HG03025 (cell line): ENCODE measurements at regions not wholly inside any gene's neighbourhood (a gene's known extent, or its start where the extent isn't known, plus 50 kb on each side); places are given as distances from the start of the nearest gene placed in this dataset.
"Not testable (repeated sequence)": the region's sequence is repeated elsewhere in the genome, so short reads cannot be mapped to it uniquely, and the experiment has no call there.

Experiments
- ATAC-seq: cut with Tn5 transposase; IDR thresholded peaks from one replicate; pipeline ENCODE4 v1.9.1; 2021; ENCODE audit warnings: mild to moderate bottlenecking, moderate library complexity; ENCODE audit not compliant: unreplicated experiment, low FRiP score

DNA sequence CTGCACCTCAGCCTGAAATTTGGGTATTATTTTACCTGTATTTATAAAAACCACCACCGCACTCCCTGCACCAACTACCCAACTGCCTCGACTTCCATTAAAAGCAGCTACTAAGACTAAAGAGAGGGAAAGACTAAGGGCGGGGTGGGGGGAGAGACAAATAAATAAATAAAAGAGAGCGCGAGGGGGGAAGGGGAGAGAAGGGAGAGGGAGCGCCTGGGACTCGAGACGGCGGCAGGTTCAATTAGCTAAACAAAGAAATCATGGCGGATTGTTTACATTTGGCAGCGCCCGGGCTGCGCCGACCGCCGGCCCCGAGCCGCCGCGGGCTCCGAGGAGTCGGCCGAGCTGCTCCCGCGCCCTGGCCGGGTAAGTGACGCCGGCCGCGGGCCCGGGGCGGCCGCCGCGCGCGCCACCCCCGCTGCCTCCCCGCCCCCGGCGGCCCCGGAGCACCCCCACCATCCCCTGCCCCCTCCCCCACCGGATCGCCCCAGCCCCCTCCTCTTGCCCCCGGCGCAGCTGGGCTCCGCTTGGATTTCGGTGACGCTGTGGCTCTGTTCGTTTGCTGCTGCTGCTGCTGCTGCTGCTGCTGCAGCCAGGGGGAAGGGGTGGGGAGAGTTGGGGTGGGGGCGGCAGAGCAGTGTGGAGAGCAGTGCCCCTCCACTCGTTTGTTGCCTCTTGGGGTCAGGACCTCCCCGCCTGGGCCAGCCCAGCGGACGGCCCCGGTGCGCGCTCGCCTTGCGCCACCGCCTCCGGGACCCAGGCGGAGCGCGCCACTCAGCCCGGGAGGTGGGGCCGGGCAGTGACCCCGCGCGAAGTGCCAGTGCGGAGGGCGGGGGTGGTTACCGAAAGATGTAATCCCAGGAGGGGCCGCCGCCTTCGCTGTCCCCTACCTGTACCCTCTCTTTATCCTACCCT lies 187.2 kb upstream of the FANCL start:
- ATAC-seq, result peak; percentile 57

DNA sequence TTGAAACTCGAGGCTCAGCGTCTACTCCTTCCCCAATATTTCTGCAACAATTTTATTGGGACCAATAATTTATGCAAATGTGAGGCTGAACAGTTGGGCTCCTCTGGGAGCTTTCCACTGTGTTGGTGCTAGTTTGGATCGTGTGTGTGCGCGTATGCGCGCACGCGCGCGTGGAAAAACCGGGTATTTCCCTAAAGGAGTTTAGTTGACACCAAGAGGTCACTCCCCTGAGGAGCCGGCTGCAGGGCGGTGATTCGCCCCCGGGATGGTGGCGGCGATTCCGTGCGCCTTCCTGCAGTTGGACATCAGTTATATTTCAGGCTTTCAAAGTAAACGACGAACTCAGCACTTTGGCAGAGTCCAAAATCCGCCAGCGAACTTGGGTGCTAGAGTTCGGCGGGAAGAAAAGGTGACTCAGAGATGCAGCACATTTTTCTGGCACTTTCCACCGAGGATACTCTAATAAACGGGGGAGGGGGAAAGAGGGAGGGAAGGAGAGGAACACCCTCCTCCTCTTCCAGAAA lies 186.5 kb upstream of the FANCL start:
- no peak for ATAC-seq

- ATAC-seq, result no peak
Measured at GRCh38 chr2:58425368-58425767, 184.2 kb upstream of the FANCL start.

DNA sequence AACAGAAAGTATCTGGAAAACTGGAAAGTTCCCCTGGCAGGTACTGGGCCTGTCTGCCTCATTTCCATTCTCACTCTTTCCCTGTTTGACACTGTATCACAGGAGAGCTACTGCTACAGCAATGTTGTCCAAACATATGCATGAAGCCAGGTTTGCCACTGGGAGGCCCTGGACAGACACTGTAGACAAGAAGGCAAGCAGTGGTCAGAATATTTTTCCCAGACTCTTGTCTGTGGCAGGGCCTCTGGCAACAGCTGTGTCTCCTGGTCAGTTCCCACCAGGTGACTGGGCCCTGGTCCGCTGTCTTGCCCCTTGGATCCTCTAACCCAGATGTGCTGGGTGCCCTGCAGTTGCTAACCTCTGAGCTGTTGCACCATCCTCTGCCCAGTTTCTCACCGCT lies 178.9 kb upstream of the FANCL start:
- ATAC-seq, result no peak

GRCh38 chr2:58416696-58417095 lies 175.6 kb upstream of the FANCL start:
- ATAC-seq, result no peak

GRCh38 chr2:58414506-58414905 lies 173.4 kb upstream of the FANCL start:
- no peak for ATAC-seq

DNA sequence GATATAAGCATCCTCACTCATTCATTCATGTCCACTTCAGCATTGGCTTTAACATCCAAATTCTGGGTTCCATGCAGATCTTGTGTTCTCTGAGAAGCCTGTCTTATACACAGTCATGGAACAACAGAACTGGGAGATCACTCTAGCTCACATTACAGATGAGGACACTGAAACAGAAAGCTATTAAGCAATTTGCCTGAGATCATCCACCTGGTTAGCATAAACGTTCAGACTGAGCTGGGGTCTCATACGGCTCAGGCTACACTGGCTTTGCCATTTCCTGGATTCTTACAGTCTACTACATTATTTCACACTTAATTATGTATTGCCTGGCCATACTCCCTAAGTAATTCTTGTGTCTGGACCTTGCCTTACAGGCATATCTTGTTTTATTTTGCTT lies 169.4 kb upstream of the FANCL start:
- no peak for ATAC-seq

GRCh38 chr2:58407487-58407886 lies 166.4 kb upstream of the FANCL start:
- ATAC-seq, result no peak

GRCh38 chr2:58405341-58405740 lies 164.2 kb upstream of the FANCL start:
- ATAC-seq, result no peak

DNA sequence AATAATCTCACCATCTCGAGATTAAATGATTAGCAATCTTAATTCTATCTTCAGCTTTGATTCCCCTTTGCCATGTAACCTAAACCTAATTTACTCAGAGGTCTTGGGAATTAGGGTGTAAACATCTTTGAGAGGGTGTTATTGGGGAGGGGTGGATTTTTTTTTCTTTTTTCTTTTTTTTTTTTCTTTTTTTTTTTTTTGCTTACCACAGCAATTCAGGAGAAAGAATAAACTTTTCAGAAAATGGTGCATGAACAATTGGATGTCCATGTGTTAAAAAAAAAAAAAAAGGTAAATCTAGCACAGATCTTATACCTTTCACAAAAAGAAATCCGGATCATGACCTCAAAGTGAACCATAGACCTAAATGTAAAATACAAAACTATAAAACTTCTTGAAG lies 160.8 kb upstream of the FANCL start:
- no peak for ATAC-seq

- ATAC-seq, result no peak
Measured at GRCh38 chr2:58398406-58398805, 157.3 kb upstream of the FANCL start.

DNA sequence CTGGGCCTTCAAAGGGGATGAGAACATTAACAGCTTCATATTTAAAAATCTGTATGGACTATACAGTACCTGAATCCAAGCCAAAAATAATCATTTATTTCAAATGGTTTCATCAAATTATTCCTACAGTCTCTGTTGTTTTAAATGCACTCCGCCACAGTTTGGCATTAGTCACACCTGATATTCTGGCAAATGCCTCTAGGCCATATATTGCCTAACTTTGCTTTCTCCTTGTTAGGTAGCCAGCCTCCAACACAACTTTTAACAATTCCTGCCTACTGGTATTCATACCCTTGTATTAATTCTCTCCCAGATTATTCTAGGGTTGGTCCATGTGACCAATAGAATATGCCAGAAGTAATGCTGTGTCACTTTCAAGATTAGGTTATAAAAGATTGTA lies 146.6 kb upstream of the FANCL start:
- ATAC-seq, result no peak

DNA sequence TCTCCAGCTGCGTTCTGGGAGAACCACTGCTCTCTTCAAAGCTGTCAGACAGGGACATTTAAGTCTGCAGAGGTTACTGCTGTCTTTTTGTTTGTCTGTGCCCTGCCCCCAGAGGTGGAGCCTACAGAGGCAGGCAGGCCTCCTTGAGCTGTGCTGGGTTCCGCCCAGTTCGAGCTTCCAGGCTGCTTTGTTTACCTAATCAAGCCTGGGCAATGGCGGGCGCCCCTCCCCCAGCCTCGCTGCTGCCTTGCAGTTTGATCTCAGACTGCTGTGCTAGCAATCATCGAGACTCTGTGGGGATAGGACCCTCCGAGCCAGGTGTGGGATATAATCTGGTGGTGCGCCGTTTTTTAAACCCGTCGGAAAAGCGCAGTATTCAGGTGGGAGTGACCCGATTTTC lies 145.8 kb upstream of the FANCL start:
- not testable (repeated sequence) for ATAC-seq

GRCh38 chr2:58378152-58378551 lies 137.0 kb upstream of the FANCL start:
- ATAC-seq, result no peak

- ATAC-seq, result no peak
Measured at GRCh38 chr2:58377181-58377580, 136.1 kb upstream of the FANCL start.

- no peak for ATAC-seq
Measured at GRCh38 chr2:58376592-58376991, 135.5 kb upstream of the FANCL start.

- no peak for ATAC-seq
Measured at GRCh38 chr2:58369594-58369993, 128.5 kb upstream of the FANCL start.

DNA sequence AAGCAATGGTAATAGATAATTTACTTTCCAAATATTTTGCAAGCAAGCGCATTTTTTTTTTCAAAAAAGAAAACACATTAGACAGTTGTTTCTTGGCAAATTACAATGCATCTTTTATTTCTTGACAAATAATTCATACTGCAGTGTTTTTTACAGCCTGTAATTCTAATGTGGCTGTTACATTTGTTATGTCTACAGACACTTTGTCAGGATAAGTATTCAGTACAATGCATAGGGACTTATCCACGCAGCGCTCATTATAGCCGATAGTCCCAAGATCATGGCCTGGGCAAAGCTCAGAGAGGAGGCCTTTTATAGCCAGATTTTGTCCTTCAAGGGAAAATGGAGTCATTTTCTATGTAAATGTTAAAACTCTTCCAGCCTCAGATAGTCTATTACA lies 123.0 kb upstream of the FANCL start:
- no peak for ATAC-seq

DNA sequence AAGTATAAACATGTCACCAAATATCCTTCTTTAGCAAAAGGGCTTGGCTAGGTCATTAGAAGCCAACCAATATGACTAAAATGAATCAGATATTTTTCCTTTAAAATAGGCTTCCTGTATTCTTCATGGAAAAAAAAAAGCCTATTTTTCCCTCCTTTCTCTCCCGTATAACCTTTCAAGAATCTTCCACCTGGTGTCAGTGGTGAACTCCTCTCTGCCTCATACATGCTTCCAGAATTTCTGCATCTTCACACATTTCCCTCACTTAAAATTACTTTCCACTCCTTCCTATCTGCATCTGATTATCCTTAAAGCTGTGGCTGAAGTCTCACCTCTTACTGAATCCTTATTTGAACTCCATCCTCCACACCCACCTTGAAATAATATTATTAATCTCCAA lies 116.9 kb upstream of the FANCL start:
- no peak for ATAC-seq

DNA sequence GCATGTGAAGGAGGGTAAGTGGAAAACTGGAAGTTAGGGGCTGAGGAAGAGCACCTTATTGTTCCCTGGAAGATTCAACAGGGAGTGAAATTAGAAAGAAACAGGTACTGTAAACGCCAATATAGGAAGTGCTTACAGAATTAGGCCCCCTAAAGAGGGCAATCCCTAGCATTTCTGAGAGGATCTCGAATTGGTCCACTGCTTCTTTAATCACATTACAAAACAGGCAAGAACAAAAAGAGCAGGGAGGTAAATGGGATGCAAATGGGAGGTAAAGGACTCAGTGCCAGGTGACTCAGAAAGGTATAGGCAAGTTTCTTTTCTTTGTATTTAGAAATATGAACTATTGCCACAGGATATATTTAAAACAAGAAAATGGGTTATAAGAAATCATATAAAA lies 116.4 kb upstream of the FANCL start:
- no peak for ATAC-seq

DNA sequence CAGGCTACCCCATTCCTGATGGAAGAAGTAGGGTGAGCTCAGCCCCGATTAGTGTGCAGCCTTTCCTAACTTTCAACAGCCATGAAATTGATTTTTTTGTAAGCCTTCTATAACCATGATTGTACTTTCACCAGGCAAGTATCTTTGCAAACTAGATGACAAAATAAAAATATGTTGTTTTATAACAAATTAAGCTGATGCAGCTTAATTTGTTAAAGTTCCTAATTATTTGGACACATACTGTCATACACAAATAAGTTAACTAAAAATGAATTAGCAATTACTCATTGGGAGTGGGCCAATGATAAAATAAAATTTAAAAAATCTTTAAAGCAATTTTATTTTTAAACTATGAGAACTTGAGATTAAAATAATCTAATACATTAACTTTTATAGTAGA lies 113.1 kb upstream of the FANCL start:
- ATAC-seq, result no peak

GRCh38 chr2:58350484-58350883 lies 109.4 kb upstream of the FANCL start:
- peak; percentile 84 for ATAC-seq
